ENCODE measurements at regions not wholly inside any gene's neighbourhood (a gene's known extent, or its start where the extent isn't known, plus 50 kb on each side); places are given as distances from the start of the nearest gene placed in this dataset.

GRCh38 chr16:86375364-86375763 lies 135.0 kb upstream of the FOXF1 start:
- H4K20me1 ChIP-seq (ENCODE audit: insufficient read depth, low read length), result no peaks in the 10 kb centered on the region
- H3K4me1 ChIP-seq (ENCODE audit: control insufficient read depth in 1 of 2, insufficient read depth in 2 of 2, low read length in 2 of 2), result peaks cover 0 to 11% of the 10 kb centered on the region in 2 donors
- no peak overlapping the region for H2AFZ ChIP-seq (ENCODE audit: insufficient read depth, low read depth, low read length, poor library complexity, severe bottlenecking)
- Mint-ChIP-seq H3K36me3 (no peaks in the 10 kb centered on the region), H3K4me3 (no peak overlapping the region), H3K9me3 (peaks cover 0 to 16% (median 9%) of the 10 kb centered on the region in 7 donors), H3K27ac (no peak overlapping the region), H3K4me1 (peaks cover 2% of the 10 kb centered on the region), H3K27me3 (ENCODE audit: low read depth in 3 of 3) (peaks cover 4 to 10% (median 9%) of the 10 kb centered on the region in 3 donors)
- WGBS (ENCODE audit: insufficient coverage), result no CpG with 5 or more reads among the region's 5 CpGs
- H3K27me3 ChIP-seq (ENCODE audit: control insufficient read depth in 2 of 2, insufficient read depth in 2 of 2, low read length in 2 of 2), result no peaks in the 10 kb centered on the region
- H3K27ac ChIP-seq (ENCODE audit: low read depth in 1 of 2, low read length in 2 of 2), result no peak overlapping the region
- H3K79me2 ChIP-seq (ENCODE audit: insufficient read depth, low read length), result no peaks in the 10 kb centered on the region
- TF ChIP-seq CTCF (IDR thresholded peaks at IDR 0.05), result no peak
- H3K4me3 ChIP-seq (replicated peaks in 1 of 3; ENCODE audit: low read depth in 2 of 3, low read length in 3 of 3), result no peak overlapping the region
- H3K4me2 ChIP-seq (replicated peaks; ENCODE audit: extremely low read depth, low read length, poor library complexity, severe bottlenecking), result no peak overlapping the region
- no peak overlapping the region for H3K9ac ChIP-seq (ENCODE audit: insufficient read depth, low read length, poor library complexity, severe bottlenecking)
- intact Hi-C loops (cut with micrococcal nuclease), result no loop called here
- no peak for DNase-seq
- H3K36me3 ChIP-seq (replicated peaks in 1 of 2; ENCODE audit: control insufficient read depth in 1 of 2, insufficient read depth in 2 of 2, low read length in 2 of 2), result no peaks in the 10 kb centered on the region
- H3K9me3 ChIP-seq (replicated peaks in 1 of 2; ENCODE audit: control insufficient read depth in 1 of 2, insufficient read depth in 1 of 2, low read length in 2 of 2), result peaks cover 0 to 12% of the 10 kb centered on the region in 2 donors

GRCh38 chr16:86375851-86376250 lies 134.5 kb upstream of the FOXF1 start:
- Histone ChIP-seq H3K79me2 (ENCODE audit: insufficient read depth, low read length) (no peaks in the 10 kb centered on the region), H3K9me3 (replicated peaks in 1 of 2; ENCODE audit: control insufficient read depth in 1 of 2, insufficient read depth in 1 of 2, low read length in 2 of 2) (peaks cover 0 to 12% of the 10 kb centered on the region in 2 donors), H3K9ac (ENCODE audit: insufficient read depth, low read length, poor library complexity, severe bottlenecking) (no peak overlapping the region), H3K27me3 (ENCODE audit: control insufficient read depth in 2 of 2, insufficient read depth in 2 of 2, low read length in 2 of 2) (no peaks in the 10 kb centered on the region), H3K4me1 (ENCODE audit: control insufficient read depth in 1 of 2, insufficient read depth in 2 of 2, low read length in 2 of 2) (peaks cover 0 to 12% of the 10 kb centered on the region in 2 donors), H3K27ac (ENCODE audit: low read depth in 1 of 2, low read length in 2 of 2) (no peak overlapping the region), H2AFZ (ENCODE audit: insufficient read depth, low read depth, low read length, poor library complexity, severe bottlenecking) (no peak overlapping the region), H3K36me3 (replicated peaks in 1 of 2; ENCODE audit: control insufficient read depth in 1 of 2, insufficient read depth in 2 of 2, low read length in 2 of 2) (no peaks in the 10 kb centered on the region), H3K4me2 (replicated peaks; ENCODE audit: extremely low read depth, low read length, poor library complexity, severe bottlenecking) (no peak overlapping the region), H3K4me3 (replicated peaks in 1 of 3; ENCODE audit: low read depth in 2 of 3, low read length in 3 of 3) (no peak overlapping the region), H4K20me1 (ENCODE audit: insufficient read depth, low read length) (no peaks in the 10 kb centered on the region)
- H3K27me3 Mint-ChIP-seq (ENCODE audit: low read depth in 3 of 3), result peaks cover 7 to 10% (median 10%) of the 10 kb centered on the region in 3 donors
- no peak overlapping the region for H3K4me3 Mint-ChIP-seq
- intact Hi-C loops (cut with micrococcal nuclease), result no loop called here
- H3K36me3 Mint-ChIP-seq, result no peaks in the 10 kb centered on the region
- 93% methylated on average over 4 of the region's 9 CpGs for WGBS (ENCODE audit: insufficient coverage)
- no peak overlapping the region for H3K27ac Mint-ChIP-seq
- no peak for DNase-seq
- peaks cover 2% of the 10 kb centered on the region for H3K4me1 Mint-ChIP-seq
- no peak for TF ChIP-seq CTCF (IDR thresholded peaks at IDR 0.05)
- peaks cover 0 to 16% (median 8%) of the 10 kb centered on the region in 7 donors for H3K9me3 Mint-ChIP-seq
